HAP-1 (cell line): ENCODE measurements at regions not wholly inside any gene's neighbourhood (a gene's known extent, or its start where the extent isn't known, plus 50 kb on each side); places are given as distances from the start of the nearest gene placed in this dataset.

ENCODE experiments used
- DNase-seq, 2 experiments: peaks; one replicate each; pipeline ENCODE4 v3.0.0-alpha.2; 2016 to 2020; ENCODE audit warnings: low spot score in 2 of 2
- H3K27me3 ChIP-seq: fragments of 250-450 bp; sonication (Bioruptor Pico); 2 replicates; pipeline ENCODE4 v1.5.1; 2020; ENCODE audit warnings: low read depth, mild to moderate bottlenecking, moderate library complexity
- H3K36me3 ChIP-seq: fragments of 250-450 bp; sonication (Bioruptor Pico); replicated peaks from 2 replicates; pipeline ENCODE4 v1.5.1; 2020; ENCODE audit warnings: mild to moderate bottlenecking
- H3K4me1 ChIP-seq: fragments of 250-450 bp; sonication (Bioruptor Pico); 2 replicates; pipeline ENCODE4 v1.5.1; 2020; ENCODE audit warnings: mild to moderate bottlenecking
- H3K4me3 ChIP-seq: fragments of 250-450 bp; sonication (Bioruptor Pico); 2 replicates; pipeline ENCODE4 v1.5.1; 2020; ENCODE audit warnings: mild to moderate bottlenecking, moderate library complexity
- H3K9me3 ChIP-seq: fragments of 250-450 bp; sonication (Bioruptor Pico); 2 replicates; pipeline ENCODE4 v1.5.1; 2020; ENCODE audit warnings: mild to moderate bottlenecking, moderate library complexity
- in situ Hi-C: fragments of 300-500 bp; cut with MboI; formaldehyde crosslinking; loops from 3 replicates; pipeline ENCODE4 v1.14.3; 2020; ENCODE audit warnings: low sequenced_read_pairs, inconsistent platforms, mixed read lengths

GRCh38 chr4:173704201-173704600, 174.2 kb upstream of the HAND2 start:
- in situ Hi-C loops, result no loop called here
- Histone ChIP-seq H3K4me3 (no peak overlapping the region), H3K36me3 (no peaks in the 10 kb centered on the region), H3K4me1 (no peaks in the 10 kb centered on the region), H3K27me3 (no peaks in the 10 kb centered on the region), H3K9me3 (no peaks in the 10 kb centered on the region)
- DNase-seq, result no peak

- Histone ChIP-seq H3K4me3 (no peak overlapping the region), H3K4me1 (no peaks in the 10 kb centered on the region), H3K27me3 (no peaks in the 10 kb centered on the region), H3K9me3 (no peaks in the 10 kb centered on the region), H3K36me3 (no peaks in the 10 kb centered on the region)
- no peak for DNase-seq
- in situ Hi-C loops, result no loop called here
These were observed 173.0 kb upstream of the HAND2 start for GRCh38 chr4:173703021-173703420.

- no peak for DNase-seq
- Histone ChIP-seq H3K4me3 (no peak overlapping the region), H3K4me1 (no peaks in the 10 kb centered on the region), H3K9me3 (no peaks in the 10 kb centered on the region), H3K36me3 (no peaks in the 10 kb centered on the region), H3K27me3 (no peaks in the 10 kb centered on the region)
- in situ Hi-C loops, result no loop called here
These were observed 170.6 kb upstream of the HAND2 start for GRCh38 chr4:173700650-173701049.

GRCh38 chr4:173699841-173700475, 169.9 kb upstream of the HAND2 start:
- Histone ChIP-seq H3K4me1 (no peaks in the 10 kb centered on the region), H3K4me3 (no peak overlapping the region), H3K27me3 (no peaks in the 10 kb centered on the region), H3K36me3 (no peaks in the 10 kb centered on the region), H3K9me3 (no peaks in the 10 kb centered on the region)
- in situ Hi-C loops, result no loop called here
- DNase-seq, result no peak

GRCh38 chr4:173698557-173699262, 168.7 kb upstream of the HAND2 start:
- H3K4me1 ChIP-seq, result no peaks in the 10 kb centered on the region
- DNase-seq, result no peak
- no peak overlapping the region for H3K4me3 ChIP-seq
- in situ Hi-C loops, result no loop called here
- no peaks in the 10 kb centered on the region for H3K27me3 ChIP-seq
- H3K9me3 ChIP-seq, result no peaks in the 10 kb centered on the region
- H3K36me3 ChIP-seq, result no peaks in the 10 kb centered on the region

- DNase-seq, result no peak
- Histone ChIP-seq H3K4me1 (no peaks in the 10 kb centered on the region), H3K27me3 (no peaks in the 10 kb centered on the region), H3K9me3 (no peaks in the 10 kb centered on the region), H3K4me3 (no peak overlapping the region), H3K36me3 (no peaks in the 10 kb centered on the region)
- in situ Hi-C loops, result no loop called here
These were observed 167.8 kb upstream of the HAND2 start for GRCh38 chr4:173697840-173698239.

GRCh38 chr4:173696551-173696950, 166.5 kb upstream of the HAND2 start:
- in situ Hi-C loops, result no loop called here
- H3K4me1 ChIP-seq, result no peaks in the 10 kb centered on the region
- no peak overlapping the region for H3K4me3 ChIP-seq
- H3K27me3 ChIP-seq, result no peaks in the 10 kb centered on the region
- H3K36me3 ChIP-seq, result no peaks in the 10 kb centered on the region
- DNase-seq, result no peak
- H3K9me3 ChIP-seq, result no peaks in the 10 kb centered on the region

- in situ Hi-C loops, result no loop called here
- no peaks in the 10 kb centered on the region for H3K4me1 ChIP-seq
- H3K4me3 ChIP-seq, result no peak overlapping the region
- no peaks in the 10 kb centered on the region for H3K9me3 ChIP-seq
- H3K36me3 ChIP-seq, result no peaks in the 10 kb centered on the region
- no peaks in the 10 kb centered on the region for H3K27me3 ChIP-seq
- no peak for DNase-seq
These were observed 166.0 kb upstream of the HAND2 start for GRCh38 chr4:173696011-173696410.

- Histone ChIP-seq H3K9me3 (no peaks in the 10 kb centered on the region), H3K4me3 (no peak overlapping the region), H3K36me3 (no peaks in the 10 kb centered on the region), H3K27me3 (0 out of 2 replicates have a peak, but pooled peaks cover 3% of the 10 kb centered on the region), H3K4me1 (no peaks in the 10 kb centered on the region)
- no peak for DNase-seq
- in situ Hi-C loops, result no loop called here
These were observed 155.8 kb upstream of the HAND2 start for GRCh38 chr4:173685831-173686210.

GRCh38 chr4:173685165-173685830, 155.3 kb upstream of the HAND2 start:
- 0 out of 2 replicates have a peak, but pooled peaks cover 3% of the 10 kb centered on the region for H3K27me3 ChIP-seq
- H3K36me3 ChIP-seq, result no peaks in the 10 kb centered on the region
- no peaks in the 10 kb centered on the region for H3K4me1 ChIP-seq
- no peak overlapping the region for H3K4me3 ChIP-seq
- DNase-seq, result no peak
- no peaks in the 10 kb centered on the region for H3K9me3 ChIP-seq
- in situ Hi-C loops, result no loop called here

- H3K4me3 ChIP-seq, result no peak overlapping the region
- in situ Hi-C loops, result no loop called here
- H3K36me3 ChIP-seq, result no peaks in the 10 kb centered on the region
- no peak for DNase-seq
- 0 out of 2 replicates have a peak, but pooled peaks cover 3% of the 10 kb centered on the region for H3K27me3 ChIP-seq
- H3K9me3 ChIP-seq, result no peaks in the 10 kb centered on the region
- H3K4me1 ChIP-seq, result no peaks in the 10 kb centered on the region
These were observed 154.2 kb upstream of the HAND2 start for GRCh38 chr4:173684223-173684622.

GRCh38 chr4:173682609-173683008, 152.6 kb upstream of the HAND2 start:
- in situ Hi-C loops, result no loop called here
- H3K4me1 ChIP-seq, result no peaks in the 10 kb centered on the region
- no peaks in the 10 kb centered on the region for H3K27me3 ChIP-seq
- no peaks in the 10 kb centered on the region for H3K9me3 ChIP-seq
- no peak overlapping the region for H3K4me3 ChIP-seq
- H3K36me3 ChIP-seq, result no peaks in the 10 kb centered on the region
- no peak for DNase-seq

GRCh38 chr4:173680278-173680677, 150.2 kb upstream of the HAND2 start:
- in situ Hi-C loops, result no loop called here
- H3K9me3 ChIP-seq, result no peaks in the 10 kb centered on the region

GRCh38 chr4:173675446-173675845, 145.4 kb upstream of the HAND2 start:
- H3K36me3 ChIP-seq, result no peaks in the 10 kb centered on the region
- H3K4me1 ChIP-seq, result no peaks in the 10 kb centered on the region

More at GRCh38 chr4:173680278-173680677, 150.2 kb upstream of the HAND2 start:
- H3K4me1 ChIP-seq, result no peaks in the 10 kb centered on the region
- no peaks in the 10 kb centered on the region for H3K36me3 ChIP-seq
- DNase-seq, result no peak
- H3K4me3 ChIP-seq, result no peak overlapping the region
- no peaks in the 10 kb centered on the region for H3K27me3 ChIP-seq

More at GRCh38 chr4:173675446-173675845, 145.4 kb upstream of the HAND2 start:
- no peak for DNase-seq
- Histone ChIP-seq H3K4me3 (no peak overlapping the region), H3K27me3 (no peaks in the 10 kb centered on the region), H3K9me3 (no peaks in the 10 kb centered on the region)
- in situ Hi-C loops, result no loop called here
